HCT116 (cell line): ENCODE measurements at regions not wholly inside any gene's neighbourhood (a gene's known extent, or its start where the extent isn't known, plus 50 kb on each side); places are given as distances from the start of the nearest gene placed in this dataset.

Source experiments
- ATAC-seq: fragments of 200-7000 bp; cut with Tn5 transposase; 2 replicates; pipeline ENCODE4 v1.9.1; 2020; ENCODE audit warnings: mild to moderate bottlenecking, moderate library complexity
- BruUV-seq: library from RNA; stranded (reverse); fragments of 400-500 nt; replicated peaks from 2 replicates; lab custom pipeline; 2021; lab: Mats Ljungman, UMichigan
- CTCF ChIA-PET: fragments of 300-600 bp; sonication (Branson Sonifier 250); formaldehyde crosslinking; loops from one replicate; lab custom pipeline; 2021; ENCODE audit warnings: antibody characterized with exemption; lab: Charles Lee
- POLR2A ChIA-PET: fragments of 300-600, 350-600 bp; sonication (Branson Sonifier 250); formaldehyde crosslinking; loops from one replicate; lab custom pipeline; 2021; ENCODE audit warnings: antibody characterized with exemption; lab: Charles Lee
- RAD21 ChIA-PET, 2 experiments: fragments of 300-600 bp; sonication (Branson Sonifier 250); formaldehyde crosslinking; loops; one replicate each; lab custom pipeline; 2023; ENCODE audit warnings: low total read pairs in 2 of 2; ENCODE audit not compliant: uncharacterized antibody in 2 of 2, unreplicated experiment in 2 of 2, low non-redundant PET in 1 of 2; lab: Charles Lee
- DNase-seq: peaks from one replicate; pipeline ENCODE4 v3.0.0-alpha.2; 2010; ENCODE audit warnings: low read depth, low spot score
- H2AFZ ChIP-seq: fragments of 200-600 bp; shearing (Covaris generic), sonication (generic); 2 replicates; pipeline ENCODE4 v1.6.1; 2017; ENCODE audit warnings: low read depth, mixed run types, mixed read lengths, antibody characterized with exemption, low read length; ENCODE audit not compliant: poor library complexity, severe bottlenecking
- H3K27ac ChIP-seq: 2 replicates; pipeline ENCODE4 v1.5.1; 2012; ENCODE audit warnings: low read depth, low read length
- H3K27me3 ChIP-seq: fragments of 200-600 bp; sonication (generic); 2 replicates; pipeline ENCODE4 v1.6.1; 2016; ENCODE audit warnings: mixed run types, low read length, mixed read lengths; ENCODE audit not compliant: insufficient read depth
- H3K36me3 ChIP-seq, 2 experiments: fragments of 200-500 bp in 1 of 2; fragments of 200-600 bp in 1 of 2; sonication (Bioruptor generic) in 1 of 2; sonication (generic) in 1 of 2; 2 replicates each; pipeline versions ENCODE4 v1.5.1 to v1.6.1; 2014 to 2016; ENCODE audit warnings: low read length in 2 of 2, inconsistent platforms in 1 of 2, mixed read lengths in 1 of 2, mixed run types in 1 of 2; ENCODE audit not compliant: insufficient read depth in 2 of 2, control insufficient read depth in 1 of 2
- H3K4me1 ChIP-seq, 2 experiments: fragments of 200-600 bp in 1 of 2; sonication (generic) in 1 of 2; 2 replicates each; pipeline versions ENCODE4 v1.5.1 to v1.6.1; 2012 to 2017; ENCODE audit warnings: low read length in 2 of 2, inconsistent platforms in 1 of 2, mild to moderate bottlenecking in 1 of 2, mixed read lengths in 1 of 2, mixed run types in 1 of 2, moderate library complexity in 1 of 2; ENCODE audit not compliant: insufficient read depth in 2 of 2, control insufficient read depth in 1 of 2
- H3K4me2 ChIP-seq: fragments of 200-600 bp; sonication (generic); 2 replicates; pipeline ENCODE4 v1.6.1; 2017; ENCODE audit warnings: mixed run types, low read length, mixed read lengths
- H3K4me3 ChIP-seq, 2 experiments: fragments of 200-600 bp in 1 of 2; sonication (generic) in 1 of 2; replicated peaks in 1 of 2; 2 replicates each; pipeline ENCODE4 v1.5.1; 2011 to 2016; ENCODE audit warnings: low read length in 2 of 2, control low read depth in 1 of 2, low read depth in 1 of 2, mild to moderate bottlenecking in 1 of 2, mixed read lengths in 1 of 2, mixed run types in 1 of 2
- H3K79me2 ChIP-seq: fragments of 200-600 bp; sonication (generic); 2 replicates; pipeline ENCODE4 v1.6.1; 2017; ENCODE audit warnings: mild to moderate bottlenecking, mixed run types, low read length, moderate library complexity, mixed read lengths; ENCODE audit not compliant: insufficient read depth
- H3K9ac ChIP-seq: fragments of 200-600 bp; sonication (generic); 2 replicates; pipeline ENCODE4 v1.6.1; 2016; ENCODE audit warnings: low read length, mixed read lengths
- H3K9me2 ChIP-seq: fragments of 200-600 bp; sonication (generic), shearing (Covaris generic); 2 replicates; pipeline ENCODE4 v1.6.1; 2017; ENCODE audit warnings: mixed run types, mild to moderate bottlenecking, moderate library complexity; ENCODE audit not compliant: insufficient read depth
- H3K9me3 ChIP-seq, 2 experiments: fragments of 200-500 bp in 1 of 2; fragments of 200-600 bp in 1 of 2; sonication (Bioruptor generic) in 1 of 2; sonication (generic) in 1 of 2; 2 replicates each; pipeline ENCODE4 v1.6.1; 2014 to 2017; ENCODE audit warnings: low read length in 2 of 2, mixed read lengths in 2 of 2, inconsistent platforms in 1 of 2, low read depth in 1 of 2, mild to moderate bottlenecking in 1 of 2, mixed run types in 1 of 2, moderate library complexity in 1 of 2; ENCODE audit not compliant: control insufficient read depth in 1 of 2, insufficient read depth in 1 of 2
- H4K20me1 ChIP-seq: fragments of 200-600 bp; sonication (generic), shearing (Covaris generic); 2 replicates; pipeline ENCODE4 v1.6.1; 2017; ENCODE audit warnings: mixed run types, mild to moderate bottlenecking, moderate library complexity; ENCODE audit not compliant: insufficient read depth
- CTCF ChIP-seq, 3 experiments: fragments of 200-600 bp in 1 of 3; sonication (generic) in 1 of 3; IDR thresholded peaks in 2 of 3; conservative IDR thresholded peaks in 1 of 3; 2 replicates each; pipeline ENCODE4 v1.5.1; 2012 to 2017; ENCODE audit warnings: low read depth in 2 of 3, low read length in 2 of 3, antibody characterized with exemption in 1 of 3, borderline replicate concordance in 1 of 3, control low read depth in 1 of 3, mild to moderate bottlenecking in 1 of 3, mixed read lengths in 1 of 3, mixed run types in 1 of 3, moderate library complexity in 1 of 3; ENCODE audit not compliant: insufficient read depth in 1 of 3
- EGR1 ChIP-seq: IDR thresholded peaks from 2 replicates; pipeline ENCODE4 v1.6.1; 2012; ENCODE audit warnings: low read depth
- ELF1 ChIP-seq: IDR thresholded peaks from 2 replicates; pipeline ENCODE4 v1.6.1; 2012; ENCODE audit warnings: low read depth, borderline replicate concordance
- EZH2 ChIP-seq: fragments of 200-600 bp; sonication (generic); IDR thresholded peaks from 2 replicates; pipeline ENCODE4 v1.6.1; 2017; ENCODE audit warnings: antibody characterized with exemption, mixed run types
- EZH2phosphoT487 ChIP-seq: fragments of 200-600 bp; IDR thresholded peaks from 2 replicates; pipeline ENCODE4 v1.6.1; 2018; ENCODE audit warnings: antibody characterized with exemption, borderline replicate concordance
- FOSL1 ChIP-seq: IDR thresholded peaks from 2 replicates; pipeline ENCODE4 v1.6.1; 2012; ENCODE audit warnings: low read depth
- MAX ChIP-seq: IDR thresholded peaks from 2 replicates; pipeline ENCODE4 v1.6.1; 2012
- RAD21 ChIP-seq: IDR thresholded peaks from 2 replicates; pipeline ENCODE4 v1.6.1; 2012; ENCODE audit warnings: low read depth, mild to moderate bottlenecking
- REST ChIP-seq: IDR thresholded peaks from 2 replicates; pipeline ENCODE4 v1.6.1; 2012; ENCODE audit warnings: low read depth
- SIN3A ChIP-seq: IDR thresholded peaks from 2 replicates; pipeline ENCODE4 v1.6.1; 2012; ENCODE audit warnings: low read depth
- TCF7L2 ChIP-seq: IDR thresholded peaks from 2 replicates; pipeline ENCODE4 v1.7.0; 2011; ENCODE audit warnings: borderline replicate concordance, inconsistent platforms; ENCODE audit not compliant: insufficient read depth, insufficient read length; ENCODE audit errors: extremely low read depth
- ZFX ChIP-seq: fragments of 450-650 bp; IDR thresholded peaks from 2 replicates; pipeline ENCODE4 v1.6.1; 2017
- ZNF274 ChIP-seq: fragments of 200-500 bp; sonication (Bioruptor generic); IDR thresholded peaks from 2 replicates; pipeline ENCODE4 v1.6.1; 2014; ENCODE audit warnings: mild to moderate bottlenecking, low read depth, low read length, inconsistent platforms
- intact Hi-C: fragments of 100-400 bp; cut with micrococcal nuclease; formaldehyde crosslinking; loops from 2 replicates; pipeline ENCODE4 v1.10.0; 2022

GRCh38 chr9:118721923-118722322 lies 647.3 kb downstream of the BRINP1 start:
- H4K20me1 ChIP-seq: no peaks in the 10 kb centered on the region
- RAD21 ChIA-PET: no interaction called here
- H3K9me3 ChIP-seq: peaks cover 7% of the 10 kb centered on the region in 2 experiments; a peak in 2 of 4 replicates
- BruUV-seq: no TSS peak
- H3K79me2 ChIP-seq: no peaks in the 10 kb centered on the region
- no peak overlapping the region for H3K4me2 ChIP-seq
- no peak for ATAC-seq
- no peaks in the 10 kb centered on the region for H3K4me1 ChIP-seq
- TF ChIP-seq MAX (no peak), RAD21 (no peak), EGR1 (no peak), REST (no peak), CTCF (IDR thresholded peaks at IDR 0.05 in 2 of 3, conservative IDR thresholded peaks at IDR 0.05 in 1 of 3; ENCODE audit: borderline replicate concordance in 1 of 3, insufficient read depth in 1 of 3, low read depth in 2 of 3, low read length in 2 of 3) (no peak), SIN3A (no peak), FOSL1 (no peak), ZNF274 (no peak), ZFX (no peak), ELF1 (no peak), EZH2 (no peak), EZH2phosphoT487 (no peak), TCF7L2 (no peak)
- TF ChIP-seq, all 23 proteins: peak for 0
- H3K36me3 ChIP-seq: no peaks in the 10 kb centered on the region
- POLR2A ChIA-PET: no interaction called here
- no peak overlapping the region for H3K9ac ChIP-seq
- no peak overlapping the region for H2AFZ ChIP-seq
- no peaks in the 10 kb centered on the region for H3K27me3 ChIP-seq
- CTCF ChIA-PET: no interaction called here
- H3K9me2 ChIP-seq: no peaks in the 10 kb centered on the region
- intact Hi-C loops: no loop called here
- H3K27ac ChIP-seq: no peak overlapping the region
- DNase-seq: no peak
- no peak overlapping the region for H3K4me3 ChIP-seq
